ENCODE measurements at regions not wholly inside any gene's neighbourhood (a gene's known extent, or its start where the extent isn't known, plus 50 kb on each side); places are given as distances from the start of the nearest gene placed in this dataset.
"Not testable (repeated sequence)": the region's sequence is repeated elsewhere in the genome, so short reads cannot be mapped to it uniquely, and the experiment has no call there.

DNA sequence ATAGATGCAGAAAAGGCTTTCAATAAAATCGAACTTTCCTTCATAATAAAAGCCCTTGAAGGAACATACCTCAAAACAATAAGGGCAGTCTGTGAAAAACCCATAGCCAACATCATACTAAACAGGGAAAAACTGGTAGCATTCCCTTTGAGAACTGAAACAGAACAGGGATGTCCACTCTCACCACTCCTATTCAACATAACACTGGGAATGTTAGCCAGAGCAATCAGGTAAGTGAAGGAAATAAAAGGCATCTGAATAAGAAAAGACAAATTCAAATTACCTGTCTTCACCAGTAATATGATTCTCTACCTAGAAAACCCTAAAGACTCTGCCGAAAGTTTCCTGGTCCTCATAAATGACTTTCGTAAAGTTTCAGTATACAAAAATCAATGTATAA lies 861.0 kb upstream of the VRK2 start:
- DNase-seq: no peak

DNA sequence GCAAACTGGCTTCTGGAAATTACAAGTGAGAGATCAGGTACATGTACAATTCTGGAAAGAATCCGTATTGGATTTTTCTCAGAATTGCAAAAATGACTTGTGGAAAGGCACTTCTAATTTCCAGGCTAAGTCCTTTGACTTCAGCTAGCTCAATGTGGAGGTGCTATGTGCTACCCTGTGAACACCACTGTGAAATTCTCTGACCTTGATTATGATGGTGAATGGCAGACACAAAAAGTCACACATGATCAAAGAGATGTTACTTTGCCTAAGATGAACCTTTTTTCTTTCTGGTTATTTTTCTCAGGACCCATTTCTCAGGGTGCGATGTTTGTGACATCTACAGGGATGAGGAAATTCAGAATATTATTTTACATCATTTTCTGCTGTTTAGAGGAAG lies 856.6 kb upstream of the VRK2 start:
- DNase-seq: no peak

DNA sequence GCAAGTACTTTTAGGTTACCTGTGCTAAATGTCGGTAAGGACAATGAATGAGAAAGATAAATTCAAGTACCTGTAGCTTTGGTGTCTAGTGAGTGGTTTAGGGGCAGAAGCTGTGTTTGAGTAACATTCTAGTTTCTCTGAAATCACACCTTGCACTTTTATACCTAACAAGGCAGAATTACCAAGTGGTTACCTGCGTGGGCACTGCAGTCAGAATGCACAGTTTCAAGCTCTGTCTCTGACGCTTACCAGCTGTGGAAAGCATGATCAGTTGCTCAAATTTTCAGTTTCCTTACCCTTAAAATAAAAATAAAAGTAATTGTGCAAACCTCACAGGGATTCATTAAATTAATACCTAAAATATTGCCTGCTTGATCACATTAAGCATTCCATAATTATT lies 846.9 kb upstream of the VRK2 start:
- DNase-seq: no peak

- no peak for DNase-seq
Measured at GRCh38 chr2:57204364-57204763, 842.2 kb upstream of the VRK2 start.

- DNase-seq: no peak
Measured at GRCh38 chr2:57205241-57205640, 841.4 kb upstream of the VRK2 start.

DNA sequence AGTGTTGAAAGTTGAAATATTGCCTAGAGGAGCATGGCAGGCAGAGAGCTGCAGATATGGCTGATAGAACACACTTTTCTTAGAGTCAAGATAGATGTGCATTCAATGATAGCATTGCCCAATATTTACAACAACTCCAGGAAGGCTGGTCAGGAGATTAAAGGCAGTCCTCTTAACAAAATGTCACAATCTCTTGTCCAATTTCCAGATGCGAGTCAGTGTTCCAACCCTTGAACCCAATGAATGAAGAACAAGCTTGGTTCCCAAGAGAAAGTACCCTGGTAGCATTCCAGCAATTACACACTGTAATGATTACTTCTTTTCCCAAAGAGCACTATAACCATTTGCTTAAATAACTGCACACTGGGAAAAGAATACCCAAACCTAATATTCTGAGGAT lies 839.4 kb upstream of the VRK2 start:
- no peak for DNase-seq

DNA sequence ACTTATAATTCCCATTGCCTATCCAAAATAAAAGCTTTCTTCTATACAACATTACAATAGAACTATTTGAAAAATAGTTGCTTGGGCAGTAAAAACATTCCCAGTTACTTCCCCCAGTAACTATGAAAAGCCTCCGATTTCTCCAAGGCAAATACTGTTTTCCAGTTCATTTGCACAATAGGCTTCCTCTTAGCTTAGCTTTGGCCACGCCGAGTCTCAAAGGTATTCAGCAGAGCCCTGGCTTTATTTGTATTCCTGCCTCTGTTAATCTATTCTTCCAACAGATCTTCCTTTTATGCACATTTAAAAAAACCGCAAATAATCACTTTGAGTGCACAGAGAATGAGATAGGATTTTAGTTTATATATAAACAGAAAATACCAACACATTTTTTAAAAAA lies 836.8 kb upstream of the VRK2 start:
- no peak for DNase-seq

DNA sequence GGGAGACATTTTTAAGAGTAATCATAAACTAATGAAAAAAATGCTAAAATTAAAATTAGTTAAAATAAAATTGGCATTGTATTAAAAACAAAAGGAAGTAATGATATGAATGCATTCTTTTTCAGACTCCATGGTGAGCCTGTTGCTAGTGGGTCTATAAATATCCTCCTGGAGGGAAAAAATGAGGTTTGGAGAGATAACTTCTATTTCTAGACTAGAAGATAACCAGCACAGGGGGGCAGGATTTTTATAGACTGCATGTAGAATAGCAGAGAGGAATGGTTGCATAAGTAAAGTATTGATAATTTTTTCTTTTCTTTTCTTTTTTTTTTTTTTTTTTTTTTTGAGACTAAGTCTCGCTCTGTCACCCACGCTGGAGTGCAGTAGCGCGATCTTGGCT lies 835.8 kb upstream of the VRK2 start:
- DNase-seq: no peak

DNA sequence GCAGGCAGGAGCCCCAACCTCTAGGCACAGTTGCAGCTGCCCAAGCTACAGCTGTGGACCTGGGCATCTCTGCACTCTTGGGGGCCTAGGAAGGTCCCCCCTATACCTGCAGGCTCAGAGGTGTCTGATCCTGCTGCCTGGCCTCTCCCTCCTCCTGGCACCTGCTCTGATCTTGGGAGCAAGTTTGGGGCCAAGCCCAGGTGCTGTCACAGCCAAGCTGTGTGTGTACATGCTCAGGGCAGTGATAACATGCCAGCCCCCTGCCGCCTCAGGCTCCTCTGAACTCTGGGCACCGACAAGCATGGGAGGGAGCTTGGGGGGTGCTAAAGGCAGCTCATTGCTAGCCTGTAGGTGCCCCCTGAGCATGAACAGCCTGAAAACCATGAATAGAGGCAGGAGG lies 829.6 kb upstream of the VRK2 start:
- no peak for DNase-seq

GRCh38 chr2:57218206-57218605 lies 828.4 kb upstream of the VRK2 start:
- DNase-seq: no peak

GRCh38 chr2:57229706-57230105 lies 816.9 kb upstream of the VRK2 start:
- DNase-seq: not testable (repeated sequence)

DNA sequence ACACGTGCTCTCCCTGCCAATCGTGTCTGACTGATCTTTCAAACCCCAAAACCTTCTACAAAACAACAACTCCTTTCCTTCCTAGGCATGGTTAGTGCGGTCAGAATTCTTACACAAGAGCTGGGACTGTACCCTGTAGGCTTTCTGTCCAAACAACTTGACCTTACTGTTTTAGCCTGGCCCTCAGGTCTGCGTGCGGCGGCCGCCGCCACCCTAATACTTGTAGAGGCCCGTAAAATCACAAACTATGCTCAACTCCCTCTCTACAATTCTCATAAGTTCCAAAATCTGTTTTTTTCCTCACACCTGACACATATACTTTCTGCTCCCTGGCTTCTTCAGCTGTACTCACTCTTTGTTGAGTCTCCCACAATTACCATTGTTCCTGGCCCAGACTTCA lies 814.3 kb upstream of the VRK2 start:
- not testable (repeated sequence) for DNase-seq

- DNase-seq: not testable (repeated sequence)
Measured at GRCh38 chr2:57251495-57251894, 795.1 kb upstream of the VRK2 start.

DNA sequence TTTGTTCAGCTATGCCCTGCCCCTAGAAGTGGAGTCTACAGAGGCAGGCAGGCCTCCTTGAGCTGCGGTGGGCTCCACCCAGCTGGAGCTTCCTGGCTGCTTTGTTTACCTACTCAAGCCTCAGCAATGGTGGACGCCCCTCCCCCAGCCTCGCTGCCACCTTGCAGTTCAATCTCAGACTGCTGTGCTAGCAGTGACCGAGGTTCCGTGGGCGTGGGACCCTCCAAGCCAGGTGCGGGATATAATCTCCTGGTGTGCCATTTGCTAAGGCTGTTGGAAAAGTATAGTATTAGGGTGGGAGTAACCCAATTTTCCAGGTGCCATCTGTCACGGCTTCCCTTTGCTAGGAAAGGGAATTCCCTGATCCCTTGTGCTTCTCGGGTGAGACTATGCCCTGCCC lies 770.2 kb upstream of the VRK2 start:
- DNase-seq: not testable (repeated sequence)

GRCh38 chr2:57278451-57278850 lies 768.2 kb upstream of the VRK2 start:
- DNase-seq: no peak

GRCh38 chr2:57291209-57291608 lies 755.4 kb upstream of the VRK2 start:
- peak; percentile 49 for DNase-seq

- DNase-seq: no peak
Measured at GRCh38 chr2:57296795-57297517, 749.6 kb upstream of the VRK2 start.

DNA sequence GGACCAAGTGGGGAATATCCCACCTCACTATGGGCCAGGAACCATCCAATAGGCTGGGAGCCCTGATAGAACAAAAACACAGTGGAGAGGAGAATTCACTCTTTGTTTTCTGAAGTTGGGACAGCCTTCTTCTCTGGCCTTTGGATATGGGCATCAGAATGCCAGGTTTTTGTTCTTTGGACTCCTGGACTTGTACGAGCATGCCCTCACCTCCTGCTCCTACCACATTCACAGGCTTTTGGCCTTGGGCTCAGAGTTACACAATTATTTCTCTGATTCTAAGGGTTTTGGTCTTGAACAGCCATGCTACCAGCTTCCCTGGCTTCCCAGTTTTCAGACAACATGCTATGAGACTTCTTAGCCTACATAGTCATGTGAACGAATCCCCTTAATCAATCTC lies 732.9 kb upstream of the VRK2 start:
- no peak for DNase-seq

DNA sequence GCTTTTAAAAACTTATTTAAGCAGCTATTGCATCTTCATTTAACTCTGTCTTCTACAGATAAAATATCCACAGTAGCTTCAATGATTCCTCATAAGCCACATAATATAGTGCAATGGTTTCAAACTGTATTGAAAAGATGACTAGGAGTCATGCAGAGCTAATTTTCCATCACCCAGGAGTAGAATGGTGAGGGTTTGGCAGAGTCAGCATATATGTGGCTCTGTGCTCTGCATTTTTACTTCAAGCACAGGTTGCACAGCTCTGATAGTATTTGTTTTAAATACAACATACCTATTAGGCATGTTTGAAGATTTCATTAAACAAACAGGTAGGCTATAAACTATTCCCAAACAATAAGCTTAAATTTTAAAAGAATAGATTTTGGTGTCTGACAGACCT lies 731.9 kb upstream of the VRK2 start:
- DNase-seq: no peak

DNA sequence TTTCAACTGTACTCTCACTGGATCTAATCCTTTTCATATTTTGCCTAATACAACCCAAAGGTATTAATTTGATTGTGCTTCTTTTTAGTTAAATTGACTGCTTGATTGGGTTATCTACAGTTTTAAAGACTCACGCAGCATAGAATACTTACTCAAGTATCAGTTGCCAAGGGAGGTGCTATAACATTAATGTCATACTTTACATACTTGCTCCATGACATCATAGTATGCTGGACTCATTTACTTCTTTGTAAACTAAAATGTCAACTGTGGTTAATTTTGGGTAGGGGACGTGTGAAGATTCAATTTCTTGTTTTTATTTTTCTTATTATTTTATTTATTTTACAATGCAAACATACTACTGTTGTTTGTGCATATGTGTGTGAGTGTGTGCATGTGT lies 716.2 kb upstream of the VRK2 start:
- no peak for DNase-seq

DNA sequence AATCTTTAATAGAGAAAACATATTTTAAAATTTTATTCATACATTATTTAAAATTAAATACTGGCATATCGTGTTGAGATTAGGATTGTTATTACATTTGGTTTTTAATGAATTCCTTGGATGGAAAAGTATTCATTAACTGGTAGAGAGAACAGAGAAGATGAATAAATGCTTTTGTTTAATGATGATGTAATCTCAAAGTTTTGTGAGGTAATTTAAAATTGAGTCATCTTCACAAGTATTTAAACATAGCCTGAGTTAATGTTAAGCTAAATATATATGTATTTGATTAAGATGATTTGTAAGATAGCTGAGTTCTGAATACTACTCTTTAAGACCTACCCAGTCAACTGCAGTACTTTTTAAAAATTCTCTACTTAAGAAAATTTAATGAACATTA lies 713.4 kb upstream of the VRK2 start:
- no peak for DNase-seq

DNA sequence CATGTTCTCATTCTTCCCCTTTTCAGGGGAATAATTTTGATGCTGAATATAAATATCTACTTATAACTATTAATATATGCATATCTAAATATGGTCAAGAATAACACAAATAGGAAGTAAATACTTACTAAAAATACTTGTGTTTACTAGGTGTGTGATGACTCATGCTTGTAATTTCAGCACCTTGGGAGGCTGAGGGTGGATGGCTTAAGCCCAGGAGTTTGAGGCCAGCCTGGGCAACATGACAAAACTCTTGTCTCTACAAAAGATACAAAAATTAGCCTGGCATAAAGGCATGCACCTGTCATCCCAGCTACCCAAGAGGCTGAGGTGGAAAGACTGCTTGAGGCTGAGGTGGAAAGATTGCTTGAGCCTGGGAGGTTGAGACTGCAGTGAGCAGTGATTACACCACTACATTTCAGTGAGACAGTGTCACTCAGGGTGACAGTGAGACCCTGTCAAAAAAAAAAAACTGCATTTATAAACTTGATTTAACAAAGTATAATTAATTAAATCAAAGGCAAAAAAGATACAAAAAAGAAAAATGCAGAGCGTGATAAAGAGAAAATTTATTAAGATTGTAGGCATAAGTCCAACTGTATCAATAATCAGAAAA lies 703.1 kb upstream of the VRK2 start:
- DNase-seq: no peak

GRCh38 chr2:57368190-57368589 lies 678.4 kb upstream of the VRK2 start:
- no peak for DNase-seq

DNA sequence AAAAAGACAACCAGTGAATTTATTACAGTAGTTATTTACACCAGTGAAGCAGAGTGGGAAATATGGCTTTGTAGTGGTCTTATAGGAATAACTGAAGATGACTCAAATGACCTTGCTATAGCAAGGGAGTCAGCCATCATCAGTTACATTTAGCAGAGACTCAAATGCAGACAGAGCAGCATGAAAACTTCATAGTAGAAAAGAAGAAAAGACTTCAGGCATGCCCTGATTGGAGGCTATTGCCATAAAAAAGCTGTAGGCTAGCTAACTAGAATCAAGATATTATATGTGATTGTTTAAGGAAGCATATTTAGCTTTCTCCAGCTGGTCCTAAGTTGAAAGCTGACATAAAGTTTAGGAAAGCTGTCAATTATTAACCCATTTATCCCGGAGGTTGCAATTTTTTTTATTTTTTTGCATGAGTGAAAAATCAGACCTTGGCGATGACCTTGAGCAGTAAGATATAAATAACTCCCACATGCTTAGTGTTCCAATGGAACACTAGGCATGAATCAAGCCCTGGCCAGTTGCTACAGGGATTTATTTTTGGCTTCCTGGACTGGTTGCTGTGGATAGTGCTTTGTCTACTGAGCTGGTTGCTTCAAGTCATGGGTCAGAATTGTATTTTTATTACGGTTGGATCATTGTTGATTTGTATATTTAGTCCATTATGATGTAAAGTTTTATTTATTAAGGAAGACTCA lies 675.6 kb upstream of the VRK2 start:
- DNase-seq: no peak
